ENCODE measurements at regions not wholly inside any gene's neighbourhood (a gene's known extent, or its start where the extent isn't known, plus 50 kb on each side); places are given as distances from the start of the nearest gene placed in this dataset.

DNA sequence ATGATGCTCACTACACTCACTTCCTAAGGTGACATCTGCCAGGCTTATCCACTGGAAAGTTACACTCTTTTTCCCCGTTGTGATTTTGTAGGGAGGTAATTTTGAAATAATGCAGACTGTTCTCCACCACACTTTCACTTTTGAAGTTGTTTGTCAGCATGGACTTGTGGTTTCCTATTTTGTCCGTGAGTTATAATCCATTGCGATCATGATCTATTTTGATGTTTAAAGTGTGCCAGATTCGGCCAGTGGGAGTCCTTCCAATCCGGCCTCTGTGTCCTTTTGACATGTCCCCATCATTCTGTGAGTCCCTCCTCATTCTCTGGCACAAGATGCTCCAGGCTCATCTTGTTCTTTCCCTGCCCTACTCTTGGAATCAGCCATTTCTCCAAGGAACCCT is 211.3 kb upstream of the KLF4 start (continued):
- TF ChIP-seq, protein P1, sequence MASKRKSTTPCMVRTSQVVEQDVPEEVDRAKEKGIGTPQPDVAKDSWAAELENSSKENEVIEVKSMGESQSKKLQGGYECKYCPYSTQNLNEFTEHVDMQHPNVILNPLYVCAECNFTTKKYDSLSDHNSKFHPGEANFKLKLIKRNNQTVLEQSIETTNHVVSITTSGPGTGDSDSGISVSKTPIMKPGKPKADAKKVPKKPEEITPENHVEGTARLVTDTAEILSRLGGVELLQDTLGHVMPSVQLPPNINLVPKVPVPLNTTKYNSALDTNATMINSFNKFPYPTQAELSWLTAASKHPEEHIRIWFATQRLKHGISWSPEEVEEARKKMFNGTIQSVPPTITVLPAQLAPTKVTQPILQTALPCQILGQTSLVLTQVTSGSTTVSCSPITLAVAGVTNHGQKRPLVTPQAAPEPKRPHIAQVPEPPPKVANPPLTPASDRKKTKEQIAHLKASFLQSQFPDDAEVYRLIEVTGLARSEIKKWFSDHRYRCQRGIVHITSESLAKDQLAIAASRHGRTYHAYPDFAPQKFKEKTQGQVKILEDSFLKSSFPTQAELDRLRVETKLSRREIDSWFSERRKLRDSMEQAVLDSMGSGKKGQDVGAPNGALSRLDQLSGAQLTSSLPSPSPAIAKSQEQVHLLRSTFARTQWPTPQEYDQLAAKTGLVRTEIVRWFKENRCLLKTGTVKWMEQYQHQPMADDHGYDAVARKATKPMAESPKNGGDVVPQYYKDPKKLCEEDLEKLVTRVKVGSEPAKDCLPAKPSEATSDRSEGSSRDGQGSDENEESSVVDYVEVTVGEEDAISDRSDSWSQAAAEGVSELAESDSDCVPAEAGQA (IDR thresholded peaks at IDR 0.05; ENCODE audit: low read depth), result no peak
- TF ChIP-seq, protein P1 (CRISPR knock-in tag; IDR thresholded peaks at IDR 0.05; ENCODE audit: borderline replicate concordance), result no peak
- TF ChIP-seq, protein P2, sequence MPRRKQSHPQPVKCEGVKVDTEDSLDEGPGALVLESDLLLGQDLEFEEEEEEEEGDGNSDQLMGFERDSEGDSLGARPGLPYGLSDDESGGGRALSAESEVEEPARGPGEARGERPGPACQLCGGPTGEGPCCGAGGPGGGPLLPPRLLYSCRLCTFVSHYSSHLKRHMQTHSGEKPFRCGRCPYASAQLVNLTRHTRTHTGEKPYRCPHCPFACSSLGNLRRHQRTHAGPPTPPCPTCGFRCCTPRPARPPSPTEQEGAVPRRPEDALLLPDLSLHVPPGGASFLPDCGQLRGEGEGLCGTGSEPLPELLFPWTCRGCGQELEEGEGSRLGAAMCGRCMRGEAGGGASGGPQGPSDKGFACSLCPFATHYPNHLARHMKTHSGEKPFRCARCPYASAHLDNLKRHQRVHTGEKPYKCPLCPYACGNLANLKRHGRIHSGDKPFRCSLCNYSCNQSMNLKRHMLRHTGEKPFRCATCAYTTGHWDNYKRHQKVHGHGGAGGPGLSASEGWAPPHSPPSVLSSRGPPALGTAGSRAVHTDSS (CRISPR knock-in tag; conservative IDR thresholded peaks at IDR 0.05), result no peak
- TF ChIP-seq ZSCAN25 (CRISPR knock-in tag; IDR thresholded peaks at IDR 0.05) (no peak), ZNF547 (CRISPR knock-in tag; IDR thresholded peaks at IDR 0.05) (no peak), CREB1 (IDR thresholded peaks at IDR 0.05) (no peak), CREB1 (CRISPR knock-in tag; IDR thresholded peaks at IDR 0.05) (no peak), XBP1 (CRISPR knock-in tag; IDR thresholded peaks at IDR 0.05) (no peak), ADNP (CRISPR knock-in tag; IDR thresholded peaks at IDR 0.05) (no peak), JUNB (CRISPR knock-in tag; IDR thresholded peaks at IDR 0.05; ENCODE audit: borderline replicate concordance) (no peak), ZNF354B (CRISPR knock-in tag; IDR thresholded peaks at IDR 0.05) (no peak), ZNF776 (CRISPR knock-in tag; IDR thresholded peaks at IDR 0.05) (no peak)
- TF ChIP-seq, protein P3, sequence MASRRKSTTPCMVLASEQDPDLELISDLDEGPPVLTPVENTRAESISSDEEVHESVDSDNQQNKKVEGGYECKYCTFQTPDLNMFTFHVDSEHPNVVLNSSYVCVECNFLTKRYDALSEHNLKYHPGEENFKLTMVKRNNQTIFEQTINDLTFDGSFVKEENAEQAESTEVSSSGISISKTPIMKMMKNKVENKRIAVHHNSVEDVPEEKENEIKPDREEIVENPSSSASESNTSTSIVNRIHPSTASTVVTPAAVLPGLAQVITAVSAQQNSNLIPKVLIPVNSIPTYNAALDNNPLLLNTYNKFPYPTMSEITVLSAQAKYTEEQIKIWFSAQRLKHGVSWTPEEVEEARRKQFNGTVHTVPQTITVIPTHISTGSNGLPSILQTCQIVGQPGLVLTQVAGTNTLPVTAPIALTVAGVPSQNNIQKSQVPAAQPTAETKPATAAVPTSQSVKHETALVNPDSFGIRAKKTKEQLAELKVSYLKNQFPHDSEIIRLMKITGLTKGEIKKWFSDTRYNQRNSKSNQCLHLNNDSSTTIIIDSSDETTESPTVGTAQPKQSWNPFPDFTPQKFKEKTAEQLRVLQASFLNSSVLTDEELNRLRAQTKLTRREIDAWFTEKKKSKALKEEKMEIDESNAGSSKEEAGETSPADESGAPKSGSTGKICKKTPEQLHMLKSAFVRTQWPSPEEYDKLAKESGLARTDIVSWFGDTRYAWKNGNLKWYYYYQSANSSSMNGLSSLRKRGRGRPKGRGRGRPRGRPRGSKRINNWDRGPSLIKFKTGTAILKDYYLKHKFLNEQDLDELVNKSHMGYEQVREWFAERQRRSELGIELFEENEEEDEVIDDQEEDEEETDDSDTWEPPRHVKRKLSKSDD (CRISPR knock-in tag; IDR thresholded peaks at IDR 0.05; ENCODE audit: low read depth), result no peak

All from HepG2 (cell line).